GM12872 (cell line): ENCODE measurements at regions not wholly inside any gene's neighbourhood (a gene's known extent, or its start where the extent isn't known, plus 50 kb on each side); places are given as distances from the start of the nearest gene placed in this dataset.

Source experiments
- TF ChIP-seq, protein P1 (sequence below): IDR thresholded peaks from 3 replicates; pipeline ENCODE4 v1.5.1; 2011; ENCODE audit warnings: low read depth, mild to moderate bottlenecking, low read length, moderate library complexity; ENCODE audit not compliant: insufficient read depth

DNA sequence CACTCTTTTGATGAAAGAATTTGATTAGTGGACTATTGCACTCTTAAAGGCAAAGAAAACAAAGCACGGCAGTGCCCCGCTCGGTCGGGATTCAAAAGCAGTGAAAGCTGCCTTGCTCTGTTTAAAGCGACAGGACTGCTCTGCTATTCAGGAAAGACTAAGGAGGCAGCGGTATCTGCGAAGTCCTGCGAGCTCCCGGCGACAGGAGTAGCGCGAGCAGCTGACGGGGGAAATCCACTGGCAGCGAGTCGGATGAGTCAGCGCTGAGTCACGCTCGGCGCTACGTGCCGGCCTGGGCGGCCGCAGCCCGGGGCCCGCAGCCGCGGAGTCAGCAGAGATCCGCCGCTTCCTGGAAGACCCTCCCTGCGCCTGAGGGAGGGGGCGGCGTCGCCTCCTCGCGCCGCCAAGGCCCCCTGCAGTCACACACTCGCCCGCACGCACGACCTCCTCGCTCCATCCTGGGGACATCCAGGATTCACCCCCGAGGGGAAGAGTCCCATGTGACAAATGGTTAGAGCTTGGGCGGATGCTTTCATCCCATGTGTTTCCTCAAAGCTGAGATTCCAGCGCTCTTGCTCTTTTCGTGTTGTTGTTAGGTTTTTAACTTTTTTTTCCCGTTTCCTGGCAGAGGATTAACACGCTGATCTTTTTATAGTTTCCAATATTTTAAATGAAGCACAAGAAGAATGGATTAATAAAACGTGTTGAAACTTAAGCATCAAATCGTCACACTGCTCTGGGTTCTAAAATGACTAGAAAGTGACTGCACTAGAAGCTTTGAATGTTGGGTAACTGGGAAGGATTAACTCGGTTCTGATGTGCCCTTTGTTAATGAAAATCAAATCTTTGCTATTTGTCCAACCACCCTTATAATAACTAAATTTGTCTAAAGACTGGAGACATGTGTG, 102.5 kb downstream of the ARRDC3 start:
- TF ChIP-seq, protein P1, sequence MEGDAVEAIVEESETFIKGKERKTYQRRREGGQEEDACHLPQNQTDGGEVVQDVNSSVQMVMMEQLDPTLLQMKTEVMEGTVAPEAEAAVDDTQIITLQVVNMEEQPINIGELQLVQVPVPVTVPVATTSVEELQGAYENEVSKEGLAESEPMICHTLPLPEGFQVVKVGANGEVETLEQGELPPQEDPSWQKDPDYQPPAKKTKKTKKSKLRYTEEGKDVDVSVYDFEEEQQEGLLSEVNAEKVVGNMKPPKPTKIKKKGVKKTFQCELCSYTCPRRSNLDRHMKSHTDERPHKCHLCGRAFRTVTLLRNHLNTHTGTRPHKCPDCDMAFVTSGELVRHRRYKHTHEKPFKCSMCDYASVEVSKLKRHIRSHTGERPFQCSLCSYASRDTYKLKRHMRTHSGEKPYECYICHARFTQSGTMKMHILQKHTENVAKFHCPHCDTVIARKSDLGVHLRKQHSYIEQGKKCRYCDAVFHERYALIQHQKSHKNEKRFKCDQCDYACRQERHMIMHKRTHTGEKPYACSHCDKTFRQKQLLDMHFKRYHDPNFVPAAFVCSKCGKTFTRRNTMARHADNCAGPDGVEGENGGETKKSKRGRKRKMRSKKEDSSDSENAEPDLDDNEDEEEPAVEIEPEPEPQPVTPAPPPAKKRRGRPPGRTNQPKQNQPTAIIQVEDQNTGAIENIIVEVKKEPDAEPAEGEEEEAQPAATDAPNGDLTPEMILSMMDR = no peak

DNA sequence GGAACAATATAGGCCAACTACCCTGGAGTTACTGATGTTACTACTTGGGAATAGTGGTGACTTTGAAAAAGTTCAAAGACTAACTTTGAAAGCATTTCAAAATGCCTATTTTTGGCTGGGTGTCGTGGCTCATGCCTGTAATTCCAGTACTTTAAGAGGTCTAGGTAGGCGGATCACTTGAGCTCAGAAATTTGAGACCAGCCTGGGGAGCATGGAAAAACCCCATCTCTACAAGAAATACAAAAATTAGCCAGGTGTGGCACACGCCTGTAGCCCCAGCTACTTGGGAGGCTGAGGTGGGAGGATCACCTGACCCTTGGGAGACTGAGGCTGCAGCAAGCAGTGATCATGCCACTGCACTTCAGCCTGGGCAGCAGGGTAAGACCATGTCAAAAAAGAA, 105.3 kb downstream of the ARRDC3 start:
- TF ChIP-seq, protein P1 = no peak

DNA sequence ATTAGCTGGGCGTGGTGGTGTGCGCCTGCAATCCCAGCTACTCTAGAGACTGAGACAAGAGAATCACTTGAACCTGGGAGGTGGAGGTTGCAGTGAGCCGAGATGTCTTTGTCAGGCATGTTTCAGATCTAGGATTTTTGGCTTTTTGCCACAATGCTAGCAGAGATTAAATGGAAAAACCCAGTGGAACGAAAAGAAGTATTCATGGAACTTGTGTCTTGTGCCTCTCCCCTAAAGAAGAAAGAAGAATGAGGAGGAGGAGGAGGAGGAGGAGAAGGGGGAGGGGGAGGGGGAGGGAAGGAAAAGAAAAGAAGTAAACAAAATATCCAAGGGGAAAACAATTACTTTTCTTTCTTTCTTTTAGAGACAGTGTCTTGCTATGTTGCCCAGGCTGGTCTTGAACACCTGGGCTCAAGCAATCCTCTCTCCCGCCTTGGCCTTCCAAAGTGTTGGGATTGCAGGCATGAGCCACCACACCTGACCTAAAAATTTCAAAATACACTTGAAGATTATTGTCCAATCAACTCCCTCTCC, 106.0 kb downstream of the ARRDC3 start:
- TF ChIP-seq, protein P1 = no peak

DNA sequence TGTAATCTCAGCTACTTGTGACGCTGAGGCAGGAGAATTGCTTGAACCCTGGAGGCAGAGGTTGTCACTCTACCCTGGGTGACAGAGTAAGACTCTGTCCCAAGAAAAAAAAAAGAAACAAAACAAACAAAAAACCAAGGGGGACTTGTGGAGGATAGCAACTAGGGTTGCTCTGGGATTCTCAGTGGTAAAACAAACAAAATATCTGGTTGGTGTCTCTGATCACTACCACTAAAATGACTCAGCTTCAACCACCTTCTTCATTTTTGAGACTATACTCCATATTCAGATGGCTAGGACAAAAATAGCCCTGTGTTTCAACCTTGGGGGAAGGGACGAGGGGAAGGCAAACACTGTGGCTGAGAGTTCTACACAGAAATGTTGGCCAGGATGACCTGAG, 110.3 kb downstream of the ARRDC3 start:
- TF ChIP-seq, protein P1 = no peak

DNA sequence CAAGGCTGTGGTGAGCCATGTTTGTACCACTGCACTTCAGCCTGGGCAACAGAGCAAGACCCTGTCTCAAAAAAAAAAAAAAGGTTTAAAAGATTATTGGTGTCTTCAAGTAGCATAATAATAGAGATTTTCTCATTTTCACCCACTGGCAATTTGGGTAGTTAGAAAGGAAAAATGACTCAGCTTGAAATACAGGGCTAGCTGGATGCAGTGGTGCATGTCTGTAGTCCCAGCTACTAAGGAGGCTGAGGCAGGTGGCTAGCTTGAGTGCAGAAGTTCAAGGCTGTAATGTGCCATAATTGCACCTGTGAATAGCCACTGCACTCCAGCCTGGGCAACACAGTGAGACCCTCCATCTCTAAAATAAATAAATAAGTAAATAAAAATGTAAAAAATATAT, 111.1 kb downstream of the ARRDC3 start:
- TF ChIP-seq, protein P1 = no peak

DNA sequence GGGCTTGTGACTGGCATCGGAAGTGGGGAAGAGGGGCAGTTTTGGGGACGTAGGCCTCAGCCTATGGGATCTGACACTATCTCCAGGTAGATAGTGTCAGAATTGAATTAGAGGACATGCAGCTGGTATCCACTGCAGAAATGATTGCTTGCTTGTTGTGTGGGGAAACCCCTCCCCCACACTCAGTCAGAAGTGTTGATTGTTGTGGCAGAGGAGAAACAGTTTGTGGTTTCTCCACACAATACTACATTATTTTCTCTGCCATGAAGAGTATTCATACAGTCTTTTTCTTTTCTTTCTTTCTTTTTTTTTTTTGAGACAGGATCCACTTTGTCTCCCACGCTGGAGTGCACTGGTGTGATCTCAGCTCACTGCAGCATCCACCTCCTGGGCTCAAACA, 113.9 kb downstream of the ARRDC3 start:
- TF ChIP-seq, protein P1 = no peak

DNA sequence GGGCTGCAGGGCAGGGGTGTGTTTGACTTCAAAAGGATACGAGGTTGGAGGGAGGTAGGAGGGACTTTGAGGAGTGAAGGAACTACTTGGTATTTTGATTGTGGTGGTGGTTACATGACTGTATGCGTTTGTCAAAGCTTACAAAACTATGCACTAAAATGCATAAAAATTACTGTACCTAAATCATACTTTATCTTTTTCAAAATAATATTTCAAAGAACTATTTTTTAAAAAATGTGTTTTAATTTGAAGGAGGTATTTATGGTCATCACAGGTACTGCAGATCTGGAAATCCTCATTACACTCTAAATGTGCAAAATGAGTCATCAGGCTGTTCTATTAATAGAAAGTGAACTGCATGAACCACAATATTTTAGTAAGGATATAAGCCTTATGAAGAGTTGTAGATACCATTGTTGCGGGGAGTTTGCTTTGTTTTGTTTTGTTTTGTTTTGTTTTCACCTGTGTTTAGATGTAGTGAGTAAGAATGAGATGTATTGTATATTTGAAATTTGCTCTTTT, 116.9 kb downstream of the ARRDC3 start:
- TF ChIP-seq, protein P1 = 0 out of 3 replicates have a peak, but pooled peaks have one; percentile 7
